Esophagus squamous epithelium (tissue), 5 donors: ENCODE measurements at regions not wholly inside any gene's neighbourhood (a gene's known extent, or its start where the extent isn't known, plus 50 kb on each side); places are given as distances from the start of the nearest gene placed in this dataset.

ENCODE experiments used
- DNase-seq: peaks from one replicate; lab custom pipeline; 2025; lab: John Stamatoyannopoulos, UW
- H3K27ac ChIP-seq, 4 donors: fragments of 200-600 bp; sonication (generic); one replicate each; pipeline ENCODE4 v1.5.1; 2016 to 2019; ENCODE audit warnings: mild to moderate bottlenecking in 1 of 4
- H3K27me3 ChIP-seq, 4 donors: fragments of 200-600 bp; sonication (generic); 1 replicate in 3 of 4; 2 replicates in 1 of 4; pipeline versions ENCODE4 v1.5.1 to v1.6.0; 2017 to 2021; ENCODE audit warnings: antibody characterized with exemption in 1 of 4
- H3K36me3 ChIP-seq, 3 donors: fragments of 200-600 bp; sonication (generic); one replicate each; pipeline ENCODE4 v1.5.1; 2016 to 2019
- H3K4me1 ChIP-seq, 3 donors: fragments of 200-600 bp; sonication (generic); one replicate each; pipeline ENCODE4 v1.5.1; 2017 to 2019
- H3K4me3 ChIP-seq, 4 donors: fragments of 200-600 bp; sonication (generic); 1 replicate in 3 of 4; 2 replicates in 1 of 4; pipeline ENCODE4 v1.5.1; 2016 to 2019; ENCODE audit warnings: mild to moderate bottlenecking in 2 of 4, moderate library complexity in 1 of 4
- H3K9me3 ChIP-seq, 3 donors: fragments of 200-600 bp; sonication (generic); one replicate each; pipeline ENCODE4 v1.5.1; 2016 to 2019
- CTCF ChIP-seq, 6 experiments: fragments of 450-650 bp in 4 of 6; fragments of 200-600 bp in 2 of 6; sonication (generic) in 2 of 6; IDR thresholded peaks; one replicate each; pipeline ENCODE4 v1.5.1; 2016 to 2019; ENCODE audit warnings: antibody characterized with exemption in 6 of 6, mild to moderate bottlenecking in 4 of 6, moderate library complexity in 4 of 6
- POLR2A ChIP-seq, 4 donors: fragments of 450-650 bp; IDR thresholded peaks; one replicate each; pipeline ENCODE4 v1.6.1; 2017; ENCODE audit warnings: antibody characterized with exemption in 4 of 4, mild to moderate bottlenecking in 4 of 4, moderate library complexity in 3 of 4
- WGBS, 2 donors: methylation state at CpG; one replicate each; pipeline ENCODE4 v1.1.5; 2018; 5-methylcytosine and 5-hydroxymethylcytosine counted together
- intact Hi-C: fragments of 100-400 bp; cut with DNase I; formaldehyde crosslinking; loops from one replicate; pipeline ENCODE4 v1.15.0; 2022
- donor health status: DM: yes; HTN: yes; CAD: no.

- Histone ChIP-seq H3K27me3 (no peaks in the 10 kb centered on the region), H3K36me3 (no peaks in the 10 kb centered on the region), H3K27ac (no peak overlapping the region), H3K9me3 (peaks cover 0 to 10% (median 7%) of the 10 kb centered on the region in 3 donors), H3K4me1 (no peaks in the 10 kb centered on the region), H3K4me3 (no peak overlapping the region)
- WGBS, 2 donors, result 60% methylated on average over 2 to 3 of the region's 3 CpGs
- intact Hi-C loops, result no loop called here
- TF ChIP-seq POLR2A (IDR thresholded peaks at IDR 0.05), result no peak
- no peak for TF ChIP-seq CTCF (IDR thresholded peaks at IDR 0.05)
- no peak for DNase-seq
Observed at GRCh38 chr1:69029649-69030048, 532.8 kb upstream of the DEPDC1 start.

- H3K4me3 ChIP-seq, result no peak overlapping the region
- intact Hi-C loops, result no loop called here
- no peak overlapping the region for H3K27ac ChIP-seq
- no peaks in the 10 kb centered on the region for H3K27me3 ChIP-seq
- no peaks in the 10 kb centered on the region for H3K36me3 ChIP-seq
- TF ChIP-seq CTCF (IDR thresholded peaks at IDR 0.05) (no peak), POLR2A (IDR thresholded peaks at IDR 0.05) (no peak)
- H3K4me1 ChIP-seq, result no peaks in the 10 kb centered on the region
- DNase-seq, result no peak
- peaks cover 0 to 10% (median 0%) of the 10 kb centered on the region in 3 donors for H3K9me3 ChIP-seq
Observed at GRCh38 chr1:69038379-69038778, 529.3 kb upstream of the LRRC7 start.

- no peaks in the 10 kb centered on the region for H3K36me3 ChIP-seq
- TF ChIP-seq POLR2A (IDR thresholded peaks at IDR 0.05), result no peak
- TF ChIP-seq CTCF (IDR thresholded peaks at IDR 0.05), result no peak
- H3K27me3 ChIP-seq, result no peaks in the 10 kb centered on the region
- H3K4me3 ChIP-seq, result no peak overlapping the region
- H3K27ac ChIP-seq, result no peak overlapping the region
- WGBS, 2 donors, result 93 to 96% methylated on average over 1 of the region's 1 CpG
- intact Hi-C loops, result no loop called here
- no peaks in the 10 kb centered on the region for H3K4me1 ChIP-seq
- DNase-seq, result no peak
- H3K9me3 ChIP-seq, result no peaks in the 10 kb centered on the region
Observed at GRCh38 chr1:69045572-69045971, 522.1 kb upstream of the LRRC7 start.

GRCh38 chr1:69055194-69055593 lies 512.5 kb upstream of the LRRC7 start:
- TF ChIP-seq POLR2A (IDR thresholded peaks at IDR 0.05) (no peak), CTCF (IDR thresholded peaks at IDR 0.05) (no peak)
- no peak for DNase-seq
- Histone ChIP-seq H3K4me1 (peaks cover 0 to 13% (median 0%) of the 10 kb centered on the region in 3 donors), H3K9me3 (no peaks in the 10 kb centered on the region), H3K36me3 (no peaks in the 10 kb centered on the region), H3K27ac (no peak overlapping the region), H3K27me3 (no peaks in the 10 kb centered on the region), H3K4me3 (no peak overlapping the region)
- intact Hi-C loops, result no loop called here
- 37 to 42% methylated on average over 2 of the region's 2 CpGs for WGBS, 2 donors

GRCh38 chr1:69058454-69058853 lies 509.3 kb upstream of the LRRC7 start:
- no peaks in the 10 kb centered on the region for H3K9me3 ChIP-seq
- H3K4me1 ChIP-seq, result peaks cover 0 to 13% (median 0%) of the 10 kb centered on the region in 3 donors
- WGBS, 2 donors, result 61 to 73% methylated on average over 2 to 3 of the region's 3 CpGs
- no peaks in the 10 kb centered on the region for H3K36me3 ChIP-seq
- no peak overlapping the region for H3K27ac ChIP-seq
- H3K4me3 ChIP-seq, result no peak overlapping the region
- intact Hi-C loops, result no loop called here
- no peak for DNase-seq
- no peaks in the 10 kb centered on the region for H3K27me3 ChIP-seq
- TF ChIP-seq POLR2A (IDR thresholded peaks at IDR 0.05), result no peak
- TF ChIP-seq CTCF (IDR thresholded peaks at IDR 0.05), result no peak
